Spleen (tissue), 7 donors: ENCODE measurements at regions not wholly inside any gene's neighbourhood (a gene's known extent, or its start where the extent isn't known, plus 50 kb on each side); places are given as distances from the start of the nearest gene placed in this dataset.

Experiments used
- POLR2A ChIP-seq, 3 donors: fragments of 450-650 bp; IDR thresholded peaks; one replicate each; pipeline ENCODE4 v1.5.1; 2017; ENCODE audit warnings: antibody characterized with exemption in 3 of 3, mild to moderate bottlenecking in 1 of 3
- POLR2AphosphoS5 ChIP-seq, 3 donors: sonication (generic); formaldehyde crosslinking; IDR thresholded peaks; one replicate each; pipeline ENCODE4 v1.5.1; 2017; ENCODE audit warnings: antibody characterized with exemption in 3 of 3
- TF ChIP-seq, protein P1 (sequence below), 11 experiments: fragments of 200-600 bp in 7 of 11; fragments of 450-650 bp in 4 of 11; sonication (generic) in 4 of 11; IDR thresholded peaks in 8 of 11; conservative IDR thresholded peaks in 3 of 11; 1 replicate in 7 of 11; 2 replicates in 4 of 11; pipeline versions ENCODE4 v1.4.0 to v1.8.0; 2016 to 2021; ENCODE audit warnings: antibody characterized with exemption in 11 of 11, inconsistent platforms in 4 of 11, mild to moderate bottlenecking in 1 of 11
- donor health status: DM: no; HTN: no; CAD: no; lungs with moderate emphysema.
- donor health status: DM: no; HTN: no; CAD: no.
- donor health status: DM: no; HTN: no; CAD: no.

DNA sequence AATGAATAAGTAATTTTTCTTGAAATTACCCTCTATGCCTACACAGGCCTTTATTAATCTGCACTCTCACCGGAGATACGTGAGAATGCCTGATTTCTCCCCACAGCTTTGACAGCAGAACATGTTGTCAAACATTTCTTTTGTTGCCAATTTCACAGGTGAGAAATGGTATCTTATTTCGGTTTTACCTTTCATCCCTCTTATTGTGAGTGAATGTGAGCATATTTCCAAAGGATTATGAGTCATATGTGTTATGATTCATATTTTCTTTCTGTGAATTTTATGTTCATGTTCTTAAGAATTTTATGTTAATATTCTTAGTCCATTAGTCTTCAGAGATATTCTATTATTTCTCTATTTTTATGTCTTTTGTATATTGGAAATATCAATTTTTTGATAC is 965.1 kb downstream of the CCSER2 start:
- TF ChIP-seq POLR2A (IDR thresholded peaks at IDR 0.05), result no peak
- TF ChIP-seq POLR2AphosphoS5 (IDR thresholded peaks at IDR 0.05), result no peak
- TF ChIP-seq, protein P1, sequence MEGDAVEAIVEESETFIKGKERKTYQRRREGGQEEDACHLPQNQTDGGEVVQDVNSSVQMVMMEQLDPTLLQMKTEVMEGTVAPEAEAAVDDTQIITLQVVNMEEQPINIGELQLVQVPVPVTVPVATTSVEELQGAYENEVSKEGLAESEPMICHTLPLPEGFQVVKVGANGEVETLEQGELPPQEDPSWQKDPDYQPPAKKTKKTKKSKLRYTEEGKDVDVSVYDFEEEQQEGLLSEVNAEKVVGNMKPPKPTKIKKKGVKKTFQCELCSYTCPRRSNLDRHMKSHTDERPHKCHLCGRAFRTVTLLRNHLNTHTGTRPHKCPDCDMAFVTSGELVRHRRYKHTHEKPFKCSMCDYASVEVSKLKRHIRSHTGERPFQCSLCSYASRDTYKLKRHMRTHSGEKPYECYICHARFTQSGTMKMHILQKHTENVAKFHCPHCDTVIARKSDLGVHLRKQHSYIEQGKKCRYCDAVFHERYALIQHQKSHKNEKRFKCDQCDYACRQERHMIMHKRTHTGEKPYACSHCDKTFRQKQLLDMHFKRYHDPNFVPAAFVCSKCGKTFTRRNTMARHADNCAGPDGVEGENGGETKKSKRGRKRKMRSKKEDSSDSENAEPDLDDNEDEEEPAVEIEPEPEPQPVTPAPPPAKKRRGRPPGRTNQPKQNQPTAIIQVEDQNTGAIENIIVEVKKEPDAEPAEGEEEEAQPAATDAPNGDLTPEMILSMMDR (IDR thresholded peaks at IDR 0.05 in 8 of 11, conservative IDR thresholded peaks at IDR 0.05 in 3 of 11), result no peak
